ENCODE measurements at regions not wholly inside any gene's neighbourhood (a gene's known extent, or its start where the extent isn't known, plus 50 kb on each side); places are given as distances from the start of the nearest gene placed in this dataset.
"Not testable (repeated sequence)": the region's sequence is repeated elsewhere in the genome, so short reads cannot be mapped to it uniquely, and the experiment has no call there.

- no peak overlapping the region for H3K4me3 ChIP-seq (ENCODE audit: low read depth in 1 of 2, low read length in 2 of 2)
- no peaks in the 10 kb centered on the region for H3K9me3 ChIP-seq (ENCODE audit: control insufficient read depth in 1 of 2, low read length in 2 of 2)
- no peaks in the 10 kb centered on the region for H3K36me3 ChIP-seq (ENCODE audit: control insufficient read depth in 1 of 2, insufficient read depth in 2 of 2, low read length in 2 of 2)
- no peak overlapping the region for H3K9ac ChIP-seq (ENCODE audit: low read depth in 1 of 2, low read length in 2 of 2)
- H3K4me1 ChIP-seq (ENCODE audit: control insufficient read depth in 1 of 2, insufficient read depth in 2 of 2, low read length in 2 of 2): no peaks in the 10 kb centered on the region
- H3K27me3 ChIP-seq (ENCODE audit: control insufficient read depth in 1 of 2, insufficient read depth in 2 of 2, low read length in 2 of 2): no peaks in the 10 kb centered on the region
- no peak overlapping the region for H3K27ac ChIP-seq (ENCODE audit: low read depth, low read length)
Observed at GRCh38 chr10:78438907-78439809, 405.5 kb downstream of the RPS24 start.

- no peaks in the 10 kb centered on the region for H3K4me1 ChIP-seq (ENCODE audit: control insufficient read depth in 1 of 2, insufficient read depth in 2 of 2, low read length in 2 of 2)
Observed at GRCh38 chr10:78441010-78441409, 407.3 kb downstream of the RPS24 start.

GRCh38 chr10:78441694-78442093 lies 408.0 kb downstream of the RPS24 start:
- no peaks in the 10 kb centered on the region for H3K9me3 ChIP-seq (ENCODE audit: control insufficient read depth in 1 of 2, low read length in 2 of 2)
- H3K9ac ChIP-seq (ENCODE audit: low read depth in 1 of 2, low read length in 2 of 2): no peak overlapping the region
- no peaks in the 10 kb centered on the region for H3K4me1 ChIP-seq (ENCODE audit: control insufficient read depth in 1 of 2, insufficient read depth in 2 of 2, low read length in 2 of 2)
- H3K27ac ChIP-seq (ENCODE audit: low read depth, low read length): no peak overlapping the region
- no peaks in the 10 kb centered on the region for H3K27me3 ChIP-seq (ENCODE audit: control insufficient read depth in 1 of 2, insufficient read depth in 2 of 2, low read length in 2 of 2)
- no peak overlapping the region for H3K4me3 ChIP-seq (ENCODE audit: low read depth in 1 of 2, low read length in 2 of 2)
- no peaks in the 10 kb centered on the region for H3K36me3 ChIP-seq (ENCODE audit: control insufficient read depth in 1 of 2, insufficient read depth in 2 of 2, low read length in 2 of 2)

More at GRCh38 chr10:78441010-78441409, 407.3 kb downstream of the RPS24 start:
- no peak overlapping the region for H3K27ac ChIP-seq (ENCODE audit: low read depth, low read length)
- no peaks in the 10 kb centered on the region for H3K36me3 ChIP-seq (ENCODE audit: control insufficient read depth in 1 of 2, insufficient read depth in 2 of 2, low read length in 2 of 2)
- no peaks in the 10 kb centered on the region for H3K27me3 ChIP-seq (ENCODE audit: control insufficient read depth in 1 of 2, insufficient read depth in 2 of 2, low read length in 2 of 2)
- H3K9me3 ChIP-seq (ENCODE audit: control insufficient read depth in 1 of 2, low read length in 2 of 2): no peaks in the 10 kb centered on the region
- no peak overlapping the region for H3K9ac ChIP-seq (ENCODE audit: low read depth in 1 of 2, low read length in 2 of 2)
- H3K4me3 ChIP-seq (ENCODE audit: low read depth in 1 of 2, low read length in 2 of 2): no peak overlapping the region

GRCh38 chr10:78442836-78443550 lies 409.3 kb downstream of the RPS24 start:
- H3K27me3 ChIP-seq (ENCODE audit: control insufficient read depth in 1 of 2, insufficient read depth in 2 of 2, low read length in 2 of 2): no peaks in the 10 kb centered on the region
- no peaks in the 10 kb centered on the region for H3K36me3 ChIP-seq (ENCODE audit: control insufficient read depth in 1 of 2, insufficient read depth in 2 of 2, low read length in 2 of 2)
- H3K9me3 ChIP-seq (ENCODE audit: control insufficient read depth in 1 of 2, low read length in 2 of 2): no peaks in the 10 kb centered on the region
- no peak overlapping the region for H3K9ac ChIP-seq (ENCODE audit: low read depth in 1 of 2, low read length in 2 of 2)
- no peak overlapping the region for H3K4me3 ChIP-seq (ENCODE audit: low read depth in 1 of 2, low read length in 2 of 2)
- no peaks in the 10 kb centered on the region for H3K4me1 ChIP-seq (ENCODE audit: control insufficient read depth in 1 of 2, insufficient read depth in 2 of 2, low read length in 2 of 2)
- H3K27ac ChIP-seq (ENCODE audit: low read depth, low read length): no peak overlapping the region

GRCh38 chr10:78443900-78444571 lies 410.4 kb downstream of the RPS24 start:
- H3K27me3 ChIP-seq (ENCODE audit: control insufficient read depth in 1 of 2, insufficient read depth in 2 of 2, low read length in 2 of 2): no peaks in the 10 kb centered on the region
- no peaks in the 10 kb centered on the region for H3K4me1 ChIP-seq (ENCODE audit: control insufficient read depth in 1 of 2, insufficient read depth in 2 of 2, low read length in 2 of 2)
- no peak overlapping the region for H3K27ac ChIP-seq (ENCODE audit: low read depth, low read length)
- H3K9ac ChIP-seq (ENCODE audit: low read depth in 1 of 2, low read length in 2 of 2): no peak overlapping the region
- H3K4me3 ChIP-seq (ENCODE audit: low read depth in 1 of 2, low read length in 2 of 2): no peak overlapping the region
- no peaks in the 10 kb centered on the region for H3K36me3 ChIP-seq (ENCODE audit: control insufficient read depth in 1 of 2, insufficient read depth in 2 of 2, low read length in 2 of 2)
- H3K9me3 ChIP-seq (ENCODE audit: control insufficient read depth in 1 of 2, low read length in 2 of 2): no peaks in the 10 kb centered on the region

GRCh38 chr10:78444741-78445140 lies 411.1 kb downstream of the RPS24 start:
- not testable (repeated sequence) for H3K4me3 ChIP-seq (ENCODE audit: low read depth in 1 of 2, low read length in 2 of 2); H3K27ac ChIP-seq (ENCODE audit: low read depth, low read length); H3K36me3 ChIP-seq (ENCODE audit: control insufficient read depth in 1 of 2, insufficient read depth in 2 of 2, low read length in 2 of 2); H3K4me1 ChIP-seq (ENCODE audit: control insufficient read depth in 1 of 2, insufficient read depth in 2 of 2, low read length in 2 of 2); H3K27me3 ChIP-seq (ENCODE audit: control insufficient read depth in 1 of 2, insufficient read depth in 2 of 2, low read length in 2 of 2); H3K9ac ChIP-seq (ENCODE audit: low read depth in 1 of 2, low read length in 2 of 2); H3K9me3 ChIP-seq (ENCODE audit: control insufficient read depth in 1 of 2, low read length in 2 of 2)

GRCh38 chr10:78445308-78445707 lies 411.6 kb downstream of the RPS24 start:
- H3K27me3 ChIP-seq (ENCODE audit: control insufficient read depth in 1 of 2, insufficient read depth in 2 of 2, low read length in 2 of 2): no peaks in the 10 kb centered on the region
- no peak overlapping the region for H3K27ac ChIP-seq (ENCODE audit: low read depth, low read length)
- no peaks in the 10 kb centered on the region for H3K9me3 ChIP-seq (ENCODE audit: control insufficient read depth in 1 of 2, low read length in 2 of 2)
- no peaks in the 10 kb centered on the region for H3K36me3 ChIP-seq (ENCODE audit: control insufficient read depth in 1 of 2, insufficient read depth in 2 of 2, low read length in 2 of 2)
- H3K9ac ChIP-seq (ENCODE audit: low read depth in 1 of 2, low read length in 2 of 2): no peak overlapping the region
- H3K4me3 ChIP-seq (ENCODE audit: low read depth in 1 of 2, low read length in 2 of 2): no peak overlapping the region
- no peaks in the 10 kb centered on the region for H3K4me1 ChIP-seq (ENCODE audit: control insufficient read depth in 1 of 2, insufficient read depth in 2 of 2, low read length in 2 of 2)

- Histone ChIP-seq H3K27me3 (ENCODE audit: control insufficient read depth in 1 of 2, insufficient read depth in 2 of 2, low read length in 2 of 2) (no peaks in the 10 kb centered on the region), H3K4me1 (ENCODE audit: control insufficient read depth in 1 of 2, insufficient read depth in 2 of 2, low read length in 2 of 2) (no peaks in the 10 kb centered on the region), H3K27ac (ENCODE audit: low read depth, low read length) (no peak overlapping the region), H3K4me3 (ENCODE audit: low read depth in 1 of 2, low read length in 2 of 2) (no peak overlapping the region), H3K9ac (ENCODE audit: low read depth in 1 of 2, low read length in 2 of 2) (no peak overlapping the region), H3K36me3 (ENCODE audit: control insufficient read depth in 1 of 2, insufficient read depth in 2 of 2, low read length in 2 of 2) (no peaks in the 10 kb centered on the region), H3K9me3 (ENCODE audit: control insufficient read depth in 1 of 2, low read length in 2 of 2) (no peaks in the 10 kb centered on the region)
Observed at GRCh38 chr10:78448470-78448869, 414.8 kb downstream of the RPS24 start.

GRCh38 chr10:78448994-78449418 lies 415.3 kb downstream of the RPS24 start:
- no peaks in the 10 kb centered on the region for H3K27me3 ChIP-seq (ENCODE audit: control insufficient read depth in 1 of 2, insufficient read depth in 2 of 2, low read length in 2 of 2)
- no peak overlapping the region for H3K9ac ChIP-seq (ENCODE audit: low read depth in 1 of 2, low read length in 2 of 2)
- H3K36me3 ChIP-seq (ENCODE audit: control insufficient read depth in 1 of 2, insufficient read depth in 2 of 2, low read length in 2 of 2): no peaks in the 10 kb centered on the region
- no peaks in the 10 kb centered on the region for H3K9me3 ChIP-seq (ENCODE audit: control insufficient read depth in 1 of 2, low read length in 2 of 2)
- no peak overlapping the region for H3K27ac ChIP-seq (ENCODE audit: low read depth, low read length)
- H3K4me1 ChIP-seq (ENCODE audit: control insufficient read depth in 1 of 2, insufficient read depth in 2 of 2, low read length in 2 of 2): no peaks in the 10 kb centered on the region
- H3K4me3 ChIP-seq (ENCODE audit: low read depth in 1 of 2, low read length in 2 of 2): no peak overlapping the region

GRCh38 chr10:78449554-78449953 lies 415.9 kb downstream of the RPS24 start:
- H3K4me3 ChIP-seq (ENCODE audit: low read depth in 1 of 2, low read length in 2 of 2): no peak overlapping the region
- no peaks in the 10 kb centered on the region for H3K36me3 ChIP-seq (ENCODE audit: control insufficient read depth in 1 of 2, insufficient read depth in 2 of 2, low read length in 2 of 2)
- no peak overlapping the region for H3K9ac ChIP-seq (ENCODE audit: low read depth in 1 of 2, low read length in 2 of 2)
- no peaks in the 10 kb centered on the region for H3K4me1 ChIP-seq (ENCODE audit: control insufficient read depth in 1 of 2, insufficient read depth in 2 of 2, low read length in 2 of 2)
- no peak overlapping the region for H3K27ac ChIP-seq (ENCODE audit: low read depth, low read length)
- H3K9me3 ChIP-seq (ENCODE audit: control insufficient read depth in 1 of 2, low read length in 2 of 2): no peaks in the 10 kb centered on the region
- H3K27me3 ChIP-seq (ENCODE audit: control insufficient read depth in 1 of 2, insufficient read depth in 2 of 2, low read length in 2 of 2): no peaks in the 10 kb centered on the region
